DOHH2 (cell line): ENCODE measurements at regions not wholly inside any gene's neighbourhood (a gene's known extent, or its start where the extent isn't known, plus 50 kb on each side); places are given as distances from the start of the nearest gene placed in this dataset.

Source experiments
- EZH2phosphoT487 ChIP-seq: fragments of 200-600 bp; sonication (generic); IDR thresholded peaks from 2 replicates; pipeline ENCODE4 v1.6.1; 2017; ENCODE audit warnings: borderline replicate concordance, mild to moderate bottlenecking, antibody characterized with exemption, low read length, moderate library complexity, mixed read lengths
- TF ChIP-seq, protein P1 (sequence below): fragments of 200-600 bp; sonication (generic); IDR thresholded peaks from one replicate; pipeline ENCODE4 v1.5.1; 2014; ENCODE audit warnings: antibody characterized with exemption, mild to moderate bottlenecking, low read depth, low read length; ENCODE audit not compliant: poor library complexity, severe bottlenecking

DNA sequence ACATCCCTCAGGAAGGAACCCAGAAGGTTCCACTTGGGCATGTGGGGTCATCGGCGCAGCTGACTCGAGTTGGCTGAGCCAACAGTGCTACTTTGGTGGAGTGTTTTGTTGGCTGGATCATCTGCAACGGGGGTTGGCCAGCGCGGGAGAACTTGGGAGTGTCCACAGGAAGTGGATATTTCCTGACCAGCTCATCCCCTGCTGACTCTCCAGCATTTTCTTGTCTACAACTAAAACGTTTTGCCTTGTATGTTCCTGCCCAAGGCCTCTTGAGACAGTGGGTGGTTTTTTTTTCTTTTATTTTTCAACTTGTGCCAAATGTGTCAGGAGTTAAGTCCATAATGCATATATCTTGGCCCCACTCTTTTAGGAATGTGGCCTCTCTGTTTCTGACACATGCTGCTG lies 208.6 kb downstream of the ZNF365 start:
- TF ChIP-seq, protein P1, sequence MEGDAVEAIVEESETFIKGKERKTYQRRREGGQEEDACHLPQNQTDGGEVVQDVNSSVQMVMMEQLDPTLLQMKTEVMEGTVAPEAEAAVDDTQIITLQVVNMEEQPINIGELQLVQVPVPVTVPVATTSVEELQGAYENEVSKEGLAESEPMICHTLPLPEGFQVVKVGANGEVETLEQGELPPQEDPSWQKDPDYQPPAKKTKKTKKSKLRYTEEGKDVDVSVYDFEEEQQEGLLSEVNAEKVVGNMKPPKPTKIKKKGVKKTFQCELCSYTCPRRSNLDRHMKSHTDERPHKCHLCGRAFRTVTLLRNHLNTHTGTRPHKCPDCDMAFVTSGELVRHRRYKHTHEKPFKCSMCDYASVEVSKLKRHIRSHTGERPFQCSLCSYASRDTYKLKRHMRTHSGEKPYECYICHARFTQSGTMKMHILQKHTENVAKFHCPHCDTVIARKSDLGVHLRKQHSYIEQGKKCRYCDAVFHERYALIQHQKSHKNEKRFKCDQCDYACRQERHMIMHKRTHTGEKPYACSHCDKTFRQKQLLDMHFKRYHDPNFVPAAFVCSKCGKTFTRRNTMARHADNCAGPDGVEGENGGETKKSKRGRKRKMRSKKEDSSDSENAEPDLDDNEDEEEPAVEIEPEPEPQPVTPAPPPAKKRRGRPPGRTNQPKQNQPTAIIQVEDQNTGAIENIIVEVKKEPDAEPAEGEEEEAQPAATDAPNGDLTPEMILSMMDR = no peak
- no peak for TF ChIP-seq EZH2phosphoT487
